ENCODE measurements at regions not wholly inside any gene's neighbourhood (a gene's known extent, or its start where the extent isn't known, plus 50 kb on each side); places are given as distances from the start of the nearest gene placed in this dataset.
A peak's percentile ranks its signal among the peaks of the same experiment; 100 is the strongest.

DNA sequence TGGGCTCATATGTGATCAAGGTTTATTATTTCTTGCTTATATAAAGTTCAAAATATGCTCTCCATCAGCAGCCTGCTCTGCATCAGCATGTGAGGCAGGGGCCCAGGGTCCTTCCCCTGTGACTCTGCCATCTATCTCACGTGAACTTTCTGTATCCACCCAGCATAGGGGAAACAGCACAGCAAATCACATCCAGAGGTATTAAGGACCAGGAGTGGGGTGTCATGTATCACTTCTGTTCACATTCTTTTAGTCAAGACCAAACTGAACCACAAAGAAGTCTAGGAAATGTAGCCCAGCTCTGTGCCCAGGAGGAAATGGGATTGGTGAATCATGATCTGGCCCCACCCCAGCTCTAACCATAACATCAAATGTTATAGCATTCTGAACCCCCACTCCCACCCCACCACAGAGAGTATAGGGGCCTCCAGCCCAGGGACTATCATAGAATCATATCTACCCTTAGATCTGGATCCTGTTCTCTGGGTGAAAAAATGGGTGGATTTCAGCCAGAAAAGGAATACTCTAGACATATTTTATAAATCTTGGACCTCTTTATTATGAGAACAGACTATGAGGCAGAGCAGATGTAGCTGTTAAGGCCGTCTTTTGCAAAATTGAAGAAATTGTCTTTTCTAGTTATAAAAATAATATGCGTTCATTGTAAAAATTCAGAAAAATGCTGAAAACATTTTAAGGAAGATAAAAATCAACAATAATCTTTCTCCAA is 473.7 kb downstream of the ARHGEF28 start:
- H3K79me2 ChIP-seq (ENCODE audit: insufficient read depth, low read length), result no peaks in the 10 kb centered on the region
- H3K9me2 ChIP-seq (replicated peaks; ENCODE audit: low read depth, low read length), result no peaks in the 10 kb centered on the region
- H3K4me1 ChIP-seq (ENCODE audit: insufficient read depth, low read length, poor library complexity, severe bottlenecking), result peaks cover 62% of the 10 kb centered on the region
- no peaks in the 10 kb centered on the region for H4K20me1 ChIP-seq (ENCODE audit: insufficient read depth, low read length, poor library complexity, severe bottlenecking)
- H2AFZ ChIP-seq (ENCODE audit: low read length), result no peak overlapping the region
- H3K9me3 ChIP-seq (ENCODE audit: insufficient read depth, low read depth, low read length), result 0 out of 2 replicates have a peak, but pooled peaks cover 4% of the 10 kb centered on the region
- H3K27me3 ChIP-seq (ENCODE audit: insufficient read depth, low read length, poor library complexity, severe bottlenecking), result no peaks in the 10 kb centered on the region
- TF ChIP-seq EZH2phosphoT487 (IDR thresholded peaks at IDR 0.05; ENCODE audit: borderline replicate concordance), result no peak
- TF ChIP-seq, protein P1, sequence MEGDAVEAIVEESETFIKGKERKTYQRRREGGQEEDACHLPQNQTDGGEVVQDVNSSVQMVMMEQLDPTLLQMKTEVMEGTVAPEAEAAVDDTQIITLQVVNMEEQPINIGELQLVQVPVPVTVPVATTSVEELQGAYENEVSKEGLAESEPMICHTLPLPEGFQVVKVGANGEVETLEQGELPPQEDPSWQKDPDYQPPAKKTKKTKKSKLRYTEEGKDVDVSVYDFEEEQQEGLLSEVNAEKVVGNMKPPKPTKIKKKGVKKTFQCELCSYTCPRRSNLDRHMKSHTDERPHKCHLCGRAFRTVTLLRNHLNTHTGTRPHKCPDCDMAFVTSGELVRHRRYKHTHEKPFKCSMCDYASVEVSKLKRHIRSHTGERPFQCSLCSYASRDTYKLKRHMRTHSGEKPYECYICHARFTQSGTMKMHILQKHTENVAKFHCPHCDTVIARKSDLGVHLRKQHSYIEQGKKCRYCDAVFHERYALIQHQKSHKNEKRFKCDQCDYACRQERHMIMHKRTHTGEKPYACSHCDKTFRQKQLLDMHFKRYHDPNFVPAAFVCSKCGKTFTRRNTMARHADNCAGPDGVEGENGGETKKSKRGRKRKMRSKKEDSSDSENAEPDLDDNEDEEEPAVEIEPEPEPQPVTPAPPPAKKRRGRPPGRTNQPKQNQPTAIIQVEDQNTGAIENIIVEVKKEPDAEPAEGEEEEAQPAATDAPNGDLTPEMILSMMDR (conservative IDR thresholded peaks at IDR 0.05; ENCODE audit: low read length), result no peak
- peak overlapping the region; percentile 56 for H3K4me2 ChIP-seq (ENCODE audit: low read depth, low read length, poor library complexity, severe bottlenecking)
- no peaks in the 10 kb centered on the region for H3K36me3 ChIP-seq (ENCODE audit: insufficient read depth, low read length)
- peaks cover 9% of the 10 kb centered on the region for H3F3A ChIP-seq (ENCODE audit: low read depth)
- H3K9ac ChIP-seq (ENCODE audit: low read depth, low read length, poor library complexity, severe bottlenecking), result peak overlapping the region; percentile 37
- peak overlapping the region; percentile 33 for H3K4me3 ChIP-seq (ENCODE audit: low read length, poor library complexity, severe bottlenecking)

GRCh38 chr5:74098941-74099340 is 472.9 kb downstream of the ARHGEF28 start:
- Histone ChIP-seq H4K20me1 (ENCODE audit: insufficient read depth, low read length, poor library complexity, severe bottlenecking) (no peaks in the 10 kb centered on the region), H3K9ac (ENCODE audit: low read depth, low read length, poor library complexity, severe bottlenecking) (peak overlapping the region; percentile 37), H3K4me2 (ENCODE audit: low read depth, low read length, poor library complexity, severe bottlenecking) (peak overlapping the region; percentile 56), H3K36me3 (ENCODE audit: insufficient read depth, low read length) (no peaks in the 10 kb centered on the region), H3K9me2 (replicated peaks; ENCODE audit: low read depth, low read length) (no peaks in the 10 kb centered on the region), H2AFZ (ENCODE audit: low read length) (peak overlapping the region; percentile 26; the same call in 1 of the 2 replicates), H3F3A (ENCODE audit: low read depth) (peaks cover 9% of the 10 kb centered on the region), H3K9me3 (ENCODE audit: insufficient read depth, low read depth, low read length) (0 out of 2 replicates have a peak, but pooled peaks cover 4% of the 10 kb centered on the region), H3K4me1 (ENCODE audit: insufficient read depth, low read length, poor library complexity, severe bottlenecking) (peaks cover 70% of the 10 kb centered on the region), H3K27me3 (ENCODE audit: insufficient read depth, low read length, poor library complexity, severe bottlenecking) (no peaks in the 10 kb centered on the region), H3K4me3 (ENCODE audit: low read length, poor library complexity, severe bottlenecking) (peak overlapping the region; percentile 33), H3K79me2 (ENCODE audit: insufficient read depth, low read length) (no peaks in the 10 kb centered on the region)
- no peak for TF ChIP-seq EZH2phosphoT487 (IDR thresholded peaks at IDR 0.05; ENCODE audit: borderline replicate concordance)
- TF ChIP-seq, protein P1 (conservative IDR thresholded peaks at IDR 0.05; ENCODE audit: low read length), result no peak

- Histone ChIP-seq H3K4me2 (ENCODE audit: low read depth, low read length, poor library complexity, severe bottlenecking) (peak overlapping the region; percentile 56), H3K4me1 (ENCODE audit: insufficient read depth, low read length, poor library complexity, severe bottlenecking) (peaks cover 70% of the 10 kb centered on the region), H3F3A (ENCODE audit: low read depth) (peaks cover 9% of the 10 kb centered on the region), H3K27me3 (ENCODE audit: insufficient read depth, low read length, poor library complexity, severe bottlenecking) (no peaks in the 10 kb centered on the region), H3K9me3 (ENCODE audit: insufficient read depth, low read depth, low read length) (0 out of 2 replicates have a peak, but pooled peaks cover 4% of the 10 kb centered on the region), H3K9ac (ENCODE audit: low read depth, low read length, poor library complexity, severe bottlenecking) (peak overlapping the region; percentile 37), H2AFZ (ENCODE audit: low read length) (peak overlapping the region; percentile 26), H3K79me2 (ENCODE audit: insufficient read depth, low read length) (no peaks in the 10 kb centered on the region), H4K20me1 (ENCODE audit: insufficient read depth, low read length, poor library complexity, severe bottlenecking) (no peaks in the 10 kb centered on the region), H3K36me3 (ENCODE audit: insufficient read depth, low read length) (no peaks in the 10 kb centered on the region), H3K9me2 (replicated peaks; ENCODE audit: low read depth, low read length) (no peaks in the 10 kb centered on the region), H3K4me3 (ENCODE audit: low read length, poor library complexity, severe bottlenecking) (peak overlapping the region; percentile 33)
- no peak for TF ChIP-seq EZH2phosphoT487 (IDR thresholded peaks at IDR 0.05; ENCODE audit: borderline replicate concordance)
- TF ChIP-seq, protein P1 (conservative IDR thresholded peaks at IDR 0.05; ENCODE audit: low read length), result no peak
Measured at GRCh38 chr5:74098456-74098855, 472.5 kb downstream of the ARHGEF28 start.

Data from Loucy (cell line).